ENCODE measurements at regions not wholly inside any gene's neighbourhood (a gene's known extent, or its start where the extent isn't known, plus 50 kb on each side); places are given as distances from the start of the nearest gene placed in this dataset.

- TF ChIP-seq POLR2AphosphoS5 (IDR thresholded peaks at IDR 0.05; ENCODE audit: low read depth, low read length) = no peak
- no peak for TF ChIP-seq REST (IDR thresholded peaks at IDR 0.05; ENCODE audit: insufficient read depth in 1 of 2, low read depth in 2 of 2, low read length in 2 of 2)
- no peak for TF ChIP-seq TAF1 (IDR thresholded peaks at IDR 0.05; ENCODE audit: borderline replicate concordance, insufficient read depth, low read length)
These were observed 176.8 kb upstream of the SAMSN1 start for GRCh38 chr21:14722841-14723483.

All from PFSK-1 (cell line).